ENCODE measurements at regions not wholly inside any gene's neighbourhood (a gene's known extent, or its start where the extent isn't known, plus 50 kb on each side); places are given as distances from the start of the nearest gene placed in this dataset.
A peak's percentile ranks its signal among the peaks of the same experiment; 100 is the strongest.
"Not testable (repeated sequence)": the region's sequence is repeated elsewhere in the genome, so short reads cannot be mapped to it uniquely, and the experiment has no call there.

DNA sequence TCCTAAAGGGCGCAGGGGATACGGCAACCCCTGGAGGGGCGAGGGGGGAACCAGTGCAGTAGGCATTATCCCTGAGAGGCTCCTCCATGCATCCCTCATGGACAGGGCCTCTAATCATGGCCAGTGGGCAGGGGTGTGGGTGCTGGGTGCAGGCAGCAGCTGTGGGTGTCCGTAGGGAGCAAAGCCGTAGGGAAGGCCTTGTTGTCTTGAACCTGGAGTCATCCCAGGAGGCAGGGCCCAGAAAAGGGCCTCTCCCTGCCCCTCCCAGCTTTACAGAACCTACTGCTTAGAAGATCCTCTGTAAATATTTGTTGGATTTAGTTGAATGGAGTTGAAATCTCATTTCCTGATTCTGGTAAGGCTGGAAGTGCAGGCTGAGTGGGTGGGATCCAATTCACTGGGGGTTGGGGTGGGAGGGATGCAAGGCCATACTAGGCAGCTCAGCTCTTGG lies 207.0 kb upstream of the HAAO start:
- Mint-ChIP-seq H3K36me3 (no peaks in the 10 kb centered on the region), H3K27me3 (ENCODE audit: low read depth in 3 of 3) (peaks cover 2 to 4% (median 2%) of the 10 kb centered on the region in 3 donors), H3K27ac (no peak overlapping the region), H3K4me1 (no peaks in the 10 kb centered on the region), H3K9me3 (peaks cover 0 to 1% (median 0%) of the 10 kb centered on the region in 6 donors), H3K4me3 (no peak overlapping the region)
- DNase-seq, result no peak

DNA sequence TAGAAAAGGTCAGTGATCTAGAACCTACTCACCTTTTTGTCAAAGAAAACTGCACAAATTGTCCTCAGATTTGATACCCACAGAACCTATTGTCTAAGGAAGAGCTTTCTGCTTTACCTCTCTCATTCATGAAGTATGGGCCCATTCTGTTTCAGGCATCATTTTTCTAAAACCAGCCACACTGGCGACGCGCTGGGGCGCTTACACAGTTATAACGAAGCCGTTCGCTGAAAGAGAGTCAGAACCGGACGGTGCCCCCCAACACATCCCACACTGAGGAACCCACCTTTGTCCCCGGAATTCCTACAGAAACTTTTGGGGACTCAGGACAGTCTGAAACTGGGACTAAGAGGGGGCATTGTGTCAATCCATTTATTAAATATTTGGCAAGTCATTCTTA lies 206.3 kb upstream of the HAAO start:
- peaks cover 2 to 4% (median 2%) of the 10 kb centered on the region in 3 donors for H3K27me3 Mint-ChIP-seq (ENCODE audit: low read depth in 3 of 3)
- H3K9me3 Mint-ChIP-seq, result peaks cover 0 to 1% (median 0%) of the 10 kb centered on the region in 6 donors
- no peak overlapping the region for H3K4me3 Mint-ChIP-seq
- H3K4me1 Mint-ChIP-seq, result no peaks in the 10 kb centered on the region
- no peak overlapping the region for H3K27ac Mint-ChIP-seq
- DNase-seq, result no peak
- no peaks in the 10 kb centered on the region for H3K36me3 Mint-ChIP-seq

GRCh38 chr2:42996528-42996927 lies 204.1 kb upstream of the HAAO start:
- peaks cover 0 to 1% (median 0%) of the 10 kb centered on the region in 6 donors for H3K9me3 Mint-ChIP-seq
- H3K4me1 Mint-ChIP-seq, result no peaks in the 10 kb centered on the region
- no peaks in the 10 kb centered on the region for H3K36me3 Mint-ChIP-seq
- H3K27ac Mint-ChIP-seq, result no peak overlapping the region
- H3K4me3 Mint-ChIP-seq, result no peak overlapping the region
- peaks cover 0 to 4% (median 0%) of the 10 kb centered on the region in 3 donors for H3K27me3 Mint-ChIP-seq (ENCODE audit: low read depth in 3 of 3)
- no peak for DNase-seq

DNA sequence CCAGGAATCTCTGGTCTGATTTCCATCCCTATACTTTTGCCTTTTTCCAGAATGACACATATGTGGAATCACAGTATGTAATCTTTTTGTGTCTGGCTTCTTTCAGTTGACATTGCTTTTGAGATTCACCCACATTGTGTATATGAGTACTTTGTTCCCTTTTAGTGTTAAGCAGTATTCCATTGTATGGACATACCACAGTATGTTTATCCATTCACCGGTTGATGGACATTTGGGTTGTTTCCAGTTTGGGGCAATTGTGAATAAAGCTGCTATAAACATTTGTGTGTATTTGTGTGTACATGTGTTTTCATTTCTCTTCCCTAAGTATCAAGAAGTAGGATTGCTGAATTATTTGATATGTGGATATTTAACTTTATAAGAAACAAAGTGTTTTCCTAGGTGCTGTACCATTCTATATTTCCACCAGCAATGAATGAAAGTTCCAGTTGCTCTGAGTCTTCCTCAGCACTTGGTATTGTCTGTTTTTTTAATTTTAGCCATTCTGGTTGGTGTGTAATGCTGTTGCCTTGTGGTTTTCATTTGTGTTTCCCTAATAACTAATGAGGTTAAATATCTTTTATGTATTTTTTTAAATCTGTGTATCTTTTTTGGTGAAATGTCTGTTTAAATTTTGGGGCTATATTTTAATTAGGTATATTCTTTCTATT lies 203.5 kb upstream of the HAAO start:
- H3K4me1 Mint-ChIP-seq, result no peaks in the 10 kb centered on the region
- peak overlapping the region in 1 of 6 donors; percentile 74 for H3K27ac Mint-ChIP-seq
- H3K36me3 Mint-ChIP-seq, result no peaks in the 10 kb centered on the region
- H3K4me3 Mint-ChIP-seq, result no peak overlapping the region
- no peak for DNase-seq
- peaks cover 0 to 1% (median 0%) of the 10 kb centered on the region in 6 donors for H3K9me3 Mint-ChIP-seq
- H3K27me3 Mint-ChIP-seq (ENCODE audit: low read depth in 3 of 3), result peaks cover 0 to 4% (median 0%) of the 10 kb centered on the region in 3 donors

DNA sequence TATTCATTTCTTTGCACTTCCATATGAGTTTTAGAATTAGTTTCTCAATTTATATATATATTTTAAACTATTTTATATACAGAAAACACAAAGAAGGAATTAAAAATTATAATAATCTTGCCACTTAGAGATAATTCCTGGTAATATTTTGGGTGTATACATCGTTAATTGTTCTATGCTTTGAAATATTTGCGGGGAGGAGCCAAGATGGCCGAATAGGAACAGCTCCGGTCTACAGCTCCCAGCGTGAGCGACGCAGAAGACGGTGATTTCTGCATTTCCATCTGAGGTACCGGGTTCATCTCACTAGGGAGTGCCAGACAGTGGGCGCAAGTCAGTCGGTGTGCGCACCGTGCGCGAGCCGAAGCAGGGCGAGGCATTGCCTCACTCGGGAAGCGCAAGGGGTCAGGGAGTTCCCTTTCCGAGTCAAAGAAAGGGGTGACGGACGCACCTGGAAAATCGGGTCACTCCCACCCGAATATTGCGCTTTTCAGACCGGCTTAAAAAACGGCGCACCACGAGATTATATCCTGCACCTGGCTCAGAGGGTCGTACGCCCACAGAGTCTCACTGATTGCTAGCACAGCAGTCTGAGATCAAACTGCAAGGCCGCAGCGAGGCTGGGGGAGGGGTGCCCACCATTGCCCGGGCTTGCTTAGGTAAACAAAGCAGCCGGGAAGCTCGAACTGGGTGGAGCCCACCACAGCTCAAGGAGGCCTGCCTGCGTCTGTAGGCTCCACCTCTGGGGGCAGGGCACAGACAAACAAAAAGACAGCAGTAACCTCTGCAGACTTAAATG lies 197.1 kb upstream of the HAAO start:
- not testable (repeated sequence) for H3K27me3 Mint-ChIP-seq (ENCODE audit: low read depth in 3 of 3); H3K27ac Mint-ChIP-seq; H3K4me1 Mint-ChIP-seq; H3K4me3 Mint-ChIP-seq; H3K9me3 Mint-ChIP-seq; DNase-seq; H3K36me3 Mint-ChIP-seq

DNA sequence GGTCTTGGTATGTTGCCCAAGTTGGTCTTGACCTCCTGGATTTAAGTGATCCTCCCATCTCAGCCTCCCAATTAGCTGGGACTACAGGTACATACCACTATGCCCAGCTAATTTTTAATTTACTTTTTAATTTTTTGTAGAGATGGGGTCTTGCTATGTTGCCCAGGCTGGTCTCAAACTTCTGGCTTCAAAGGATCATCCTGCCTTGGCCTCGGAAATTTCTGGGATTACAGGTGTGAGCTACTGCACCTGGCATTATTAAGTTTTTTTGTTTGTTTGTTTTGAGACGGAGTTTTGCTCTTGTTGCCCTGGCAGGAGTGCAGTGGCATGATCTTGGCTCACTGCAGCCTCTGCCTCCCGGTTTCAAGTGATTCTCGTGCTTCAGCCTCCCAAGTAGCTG lies 195.7 kb upstream of the HAAO start:
- H3K4me1 Mint-ChIP-seq; H3K9me3 Mint-ChIP-seq; H3K27ac Mint-ChIP-seq; H3K27me3 Mint-ChIP-seq (ENCODE audit: low read depth in 3 of 3); H3K36me3 Mint-ChIP-seq; DNase-seq; H3K4me3 Mint-ChIP-seq: not testable (repeated sequence)

DNA sequence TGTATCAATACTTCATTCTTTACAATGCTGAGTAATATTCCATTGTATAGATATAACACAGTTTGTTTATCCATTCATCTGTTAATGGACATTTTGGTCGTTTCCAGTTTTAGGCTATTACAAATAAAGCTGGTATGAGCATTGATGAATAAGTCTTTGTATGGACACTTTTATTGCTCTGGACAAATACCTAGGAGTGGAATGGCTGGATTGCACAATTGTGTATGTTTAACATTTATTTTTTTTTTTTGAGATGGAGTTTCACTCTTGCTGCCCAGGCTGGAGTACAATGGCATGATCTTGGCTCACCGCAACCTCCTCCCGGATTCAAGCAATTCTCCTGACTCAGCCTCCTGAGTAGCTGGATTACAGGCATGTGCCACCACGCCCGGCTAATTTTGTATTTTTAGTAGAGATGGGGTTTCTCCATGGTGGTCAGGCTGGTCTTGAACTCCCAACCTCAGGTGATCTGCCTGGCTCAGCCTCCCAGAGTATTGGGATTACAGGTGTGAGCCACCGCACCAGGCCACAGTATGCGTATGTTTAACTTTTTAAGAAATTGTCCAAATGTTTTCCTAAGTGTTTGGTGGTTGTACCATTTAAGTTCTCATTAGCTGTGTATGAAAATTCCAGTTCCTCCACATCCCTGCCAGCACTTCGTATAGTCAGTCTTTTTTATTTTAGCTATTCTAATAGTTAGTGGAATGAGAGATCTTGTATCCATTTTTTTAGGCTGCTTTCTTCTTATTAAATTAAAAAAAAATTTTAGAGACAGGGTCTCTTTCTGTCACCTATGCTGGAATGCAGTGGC lies 194.9 kb upstream of the HAAO start:
- H3K27me3 Mint-ChIP-seq (ENCODE audit: low read depth in 3 of 3), result peaks cover 0 to 6% (median 0%) of the 10 kb centered on the region in 3 donors
- H3K9me3 Mint-ChIP-seq, result no peaks in the 10 kb centered on the region
- no peak overlapping the region for H3K27ac Mint-ChIP-seq
- H3K4me3 Mint-ChIP-seq, result no peak overlapping the region
- DNase-seq, result no peak
- no peaks in the 10 kb centered on the region for H3K4me1 Mint-ChIP-seq
- H3K36me3 Mint-ChIP-seq, result peaks cover 0 to 6% (median 0%) of the 10 kb centered on the region in 3 donors

DNA sequence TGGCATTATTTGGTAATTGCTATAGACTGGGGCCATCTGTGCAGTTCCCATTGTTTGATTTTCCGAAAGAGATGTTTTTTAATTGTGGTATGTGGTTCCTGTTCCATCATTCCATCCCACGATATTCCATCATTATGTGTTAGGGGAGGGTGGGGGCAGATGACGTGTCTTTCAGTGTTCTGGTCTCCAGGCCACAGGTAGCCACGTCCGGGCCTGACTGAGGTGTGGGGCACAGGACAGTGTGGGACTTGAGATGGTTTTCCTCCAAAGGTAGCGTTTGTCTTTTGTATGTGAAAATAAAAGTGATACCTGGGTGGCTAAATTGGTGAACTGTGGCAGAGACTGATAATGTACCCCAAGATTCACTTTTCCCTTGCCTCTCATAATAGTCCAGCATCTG lies 192.2 kb upstream of the HAAO start:
- Mint-ChIP-seq H3K4me3 (no peak overlapping the region), H3K27me3 (ENCODE audit: low read depth in 3 of 3) (peaks cover 0 to 6% (median 0%) of the 10 kb centered on the region in 3 donors), H3K36me3 (peaks cover 0 to 3% (median 0%) of the 10 kb centered on the region in 3 donors), H3K27ac (no peak overlapping the region), H3K4me1 (no peaks in the 10 kb centered on the region), H3K9me3 (peaks cover 0 to 2% (median 0%) of the 10 kb centered on the region in 6 donors)
- DNase-seq, result no peak

DNA sequence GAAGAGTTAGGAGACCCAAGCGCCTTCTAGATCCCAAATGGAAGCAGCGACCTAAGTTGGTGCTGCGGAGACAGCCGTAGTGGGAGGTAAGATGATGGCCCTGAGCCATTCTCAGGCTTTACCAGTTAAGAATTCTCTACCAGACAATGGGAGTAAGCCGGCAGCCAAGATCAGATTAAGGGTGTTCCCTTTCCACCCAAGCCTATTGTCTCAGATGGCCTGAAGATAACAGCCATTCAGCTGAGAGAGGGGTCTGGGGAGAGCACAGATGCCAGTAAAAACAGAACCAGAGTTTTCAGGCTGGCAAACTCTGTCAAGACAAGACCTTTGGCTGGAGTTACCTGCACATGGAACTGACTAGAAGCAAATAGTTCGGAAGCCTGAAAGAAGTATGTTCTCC lies 191.7 kb upstream of the HAAO start:
- Mint-ChIP-seq H3K4me3 (no peak overlapping the region), H3K36me3 (peaks cover 0 to 3% (median 0%) of the 10 kb centered on the region in 3 donors), H3K4me1 (no peaks in the 10 kb centered on the region), H3K27ac (no peak overlapping the region), H3K27me3 (ENCODE audit: low read depth in 3 of 3) (peaks cover 0 to 6% (median under 1%) of the 10 kb centered on the region in 3 donors), H3K9me3 (peaks cover 0 to 2% (median 0%) of the 10 kb centered on the region in 6 donors)
- no peak for DNase-seq

- peaks cover 0 to 2% (median 0%) of the 10 kb centered on the region in 6 donors for H3K9me3 Mint-ChIP-seq
- H3K4me3 Mint-ChIP-seq, result no peak overlapping the region
- DNase-seq, result no peak
- peaks cover 0 to 3% (median 0%) of the 10 kb centered on the region in 3 donors for H3K36me3 Mint-ChIP-seq
- H3K4me1 Mint-ChIP-seq, result no peaks in the 10 kb centered on the region
- no peak overlapping the region for H3K27ac Mint-ChIP-seq
- peaks cover 0 to 5% (median 3%) of the 10 kb centered on the region in 3 donors for H3K27me3 Mint-ChIP-seq (ENCODE audit: low read depth in 3 of 3)
These were observed 188.5 kb upstream of the HAAO start for GRCh38 chr2:42980764-42981416.

DNA sequence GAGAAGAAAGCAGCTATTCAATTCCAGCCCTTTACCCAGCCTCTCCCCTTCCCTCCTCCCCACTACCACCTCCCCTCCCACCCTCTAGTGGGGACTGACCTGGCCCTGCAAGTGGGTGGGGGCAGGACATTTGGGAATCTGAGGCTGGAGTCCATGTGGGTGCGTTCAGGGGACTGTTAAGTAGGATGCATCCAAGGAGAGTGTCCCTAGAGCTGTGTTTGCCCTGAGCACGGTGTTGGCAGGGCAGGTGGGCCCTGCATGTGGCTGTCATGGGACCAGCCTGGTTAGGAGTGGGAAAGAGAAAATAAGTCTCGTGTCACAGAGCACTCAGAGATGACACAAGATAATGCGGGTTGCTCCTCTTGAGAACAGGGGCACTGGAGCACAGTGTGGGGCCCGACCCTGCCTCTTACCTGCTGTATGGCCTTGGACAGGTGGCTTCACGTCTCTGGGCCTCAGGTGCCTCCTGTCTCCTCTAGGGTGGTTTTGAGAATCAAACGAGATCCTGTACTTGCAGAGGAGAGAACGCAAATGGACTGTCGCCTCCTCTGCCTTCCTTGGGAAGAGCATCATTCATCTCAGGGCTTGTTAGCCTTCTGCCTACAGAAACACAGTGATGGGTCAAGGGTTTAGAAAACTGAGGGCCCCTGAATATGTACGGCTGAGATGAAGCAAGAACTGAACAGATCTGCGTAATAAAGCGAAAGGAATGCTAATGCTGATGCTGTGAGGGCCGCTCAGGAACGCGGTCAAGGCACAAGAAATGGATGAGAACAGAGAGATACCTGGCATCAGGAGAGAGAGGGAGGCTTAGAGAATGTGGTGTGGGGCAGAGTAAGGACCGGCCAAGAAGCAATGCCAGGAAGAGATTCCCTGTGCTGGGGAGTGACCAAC lies 187.7 kb upstream of the HAAO start:
- H3K4me3 Mint-ChIP-seq, result no peak overlapping the region
- peaks cover 0 to 5% (median under 1%) of the 10 kb centered on the region in 3 donors for H3K27me3 Mint-ChIP-seq (ENCODE audit: low read depth in 3 of 3)
- no peak overlapping the region for H3K27ac Mint-ChIP-seq
- H3K36me3 Mint-ChIP-seq, result peaks cover 0 to 3% (median 0%) of the 10 kb centered on the region in 3 donors
- DNase-seq, result no peak
- peaks cover 0 to 2% (median 0%) of the 10 kb centered on the region in 6 donors for H3K9me3 Mint-ChIP-seq
- no peaks in the 10 kb centered on the region for H3K4me1 Mint-ChIP-seq

GRCh38 chr2:42979416-42979869 lies 187.1 kb upstream of the HAAO start:
- Mint-ChIP-seq H3K4me3 (no peak overlapping the region), H3K27ac (no peak overlapping the region), H3K27me3 (ENCODE audit: low read depth in 3 of 3) (peaks cover 0 to 5% (median 2%) of the 10 kb centered on the region in 3 donors), H3K4me1 (peaks cover under 1 to 2% of the 10 kb centered on the region in 2 donors), H3K9me3 (peaks cover 0 to 2% (median 0%) of the 10 kb centered on the region in 6 donors), H3K36me3 (peaks cover 0 to 3% (median 0%) of the 10 kb centered on the region in 3 donors)
- no peak for DNase-seq

Data from immature natural killer cell (primary cell).